Esophagus muscularis mucosa (tissue), 4 donors: ENCODE measurements at regions not wholly inside any gene's neighbourhood (a gene's known extent, or its start where the extent isn't known, plus 50 kb on each side); places are given as distances from the start of the nearest gene placed in this dataset.

ENCODE experiments used
- DNase-seq: peaks from one replicate; pipeline ENCODE4 v3.0.0-alpha.2; 2017; ENCODE audit errors: extremely low spot score
- H3K27ac ChIP-seq, 4 donors: fragments of 200-600 bp; sonication (generic); replicated peaks in 1 of 4; 1 replicate in 3 of 4; 2 replicates in 1 of 4; pipeline ENCODE4 v1.5.1; 2016 to 2019; ENCODE audit warnings: mild to moderate bottlenecking in 1 of 4
- H3K27me3 ChIP-seq, 4 donors: fragments of 200-600 bp; sonication (generic); one replicate each; pipeline versions ENCODE4 v1.5.1 to v1.6.0; 2016 to 2019
- H3K36me3 ChIP-seq, 4 donors: fragments of 200-600 bp; sonication (generic); one replicate each; pipeline ENCODE4 v1.5.1; 2016 to 2019
- H3K4me1 ChIP-seq, 4 donors: fragments of 200-600 bp; sonication (generic); one replicate each; pipeline ENCODE4 v1.5.1; 2016 to 2019
- H3K4me3 ChIP-seq, 4 donors: fragments of 200-600 bp; sonication (generic); 1 replicate in 2 of 4; 2 replicates in 2 of 4; pipeline ENCODE4 v1.5.1; 2016 to 2019; ENCODE audit warnings: mild to moderate bottlenecking in 4 of 4, moderate library complexity in 1 of 4
- H3K9me3 ChIP-seq, 4 donors: fragments of 200-600 bp; sonication (generic); 1 replicate in 3 of 4; 2 replicates in 1 of 4; pipeline ENCODE4 v1.5.1; 2016 to 2019
- EP300 ChIP-seq: sonication (generic); formaldehyde crosslinking; IDR thresholded peaks from one replicate; pipeline ENCODE4 v1.6.1; 2017; ENCODE audit warnings: antibody characterized with exemption
- POLR2A ChIP-seq: fragments of 450-650 bp; IDR thresholded peaks from one replicate; pipeline ENCODE4 v1.6.1; 2017; ENCODE audit warnings: antibody characterized with exemption, moderate library complexity, mild to moderate bottlenecking, low read depth
- POLR2AphosphoS5 ChIP-seq, 2 donors: sonication (generic); formaldehyde crosslinking; IDR thresholded peaks; one replicate each; pipeline ENCODE4 v1.6.1; 2017; ENCODE audit warnings: antibody characterized with exemption in 2 of 2
- WGBS: methylation state at CpG from one replicate; pipeline ENCODE4 v1.1.5; 2018; 5-methylcytosine and 5-hydroxymethylcytosine counted together
- intact Hi-C: fragments of 100-400 bp; cut with DNase I; formaldehyde crosslinking; loops from one replicate; pipeline ENCODE4 v1.15.1; 2023
- TF ChIP-seq, protein P1 (sequence below), 3 experiments: fragments of 200-600 bp in 2 of 3; fragments of 450-650 bp in 1 of 3; sonication (generic) in 2 of 3; IDR thresholded peaks; one replicate each; pipeline ENCODE4 v1.5.1; 2017 to 2019; ENCODE audit warnings: antibody characterized with exemption in 3 of 3, mild to moderate bottlenecking in 2 of 3, moderate library complexity in 1 of 3

DNA sequence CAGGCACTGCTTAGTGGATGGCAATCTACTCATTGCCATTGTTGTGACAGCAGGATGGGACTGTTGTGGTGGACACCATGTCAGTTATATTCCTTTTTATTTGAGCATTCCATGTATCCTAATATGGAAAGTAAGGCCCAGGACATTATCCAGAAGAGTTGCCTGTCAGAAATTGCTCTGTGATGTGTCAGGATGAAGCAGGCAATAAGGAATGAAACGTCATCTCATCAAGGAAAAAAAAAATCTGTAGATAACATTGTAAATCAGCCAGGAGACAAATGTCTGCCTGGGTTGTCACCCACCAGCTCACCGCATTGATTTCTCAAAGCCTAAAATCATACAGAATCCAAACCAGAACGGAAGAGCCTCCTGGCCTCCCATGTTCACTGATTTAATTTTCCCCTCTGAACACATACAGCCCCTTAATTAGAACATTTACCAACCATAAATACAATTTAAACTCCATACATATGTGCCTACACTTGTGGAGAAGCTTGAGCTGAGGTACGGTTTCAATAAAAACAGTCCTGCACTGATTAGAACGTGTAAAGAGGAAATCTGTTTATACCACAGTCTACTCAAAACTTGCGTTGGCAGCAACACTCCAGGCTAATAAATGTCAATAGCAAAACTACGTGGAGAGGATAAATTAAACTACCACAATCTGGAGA, 73.9 kb downstream of the FOXD1 start:
- intact Hi-C loops: no loop called here
- TF ChIP-seq EP300 (no peak), POLR2A (no peak), POLR2AphosphoS5 (IDR thresholded peaks at IDR 0.05) (no peak)
- TF ChIP-seq, protein P1, sequence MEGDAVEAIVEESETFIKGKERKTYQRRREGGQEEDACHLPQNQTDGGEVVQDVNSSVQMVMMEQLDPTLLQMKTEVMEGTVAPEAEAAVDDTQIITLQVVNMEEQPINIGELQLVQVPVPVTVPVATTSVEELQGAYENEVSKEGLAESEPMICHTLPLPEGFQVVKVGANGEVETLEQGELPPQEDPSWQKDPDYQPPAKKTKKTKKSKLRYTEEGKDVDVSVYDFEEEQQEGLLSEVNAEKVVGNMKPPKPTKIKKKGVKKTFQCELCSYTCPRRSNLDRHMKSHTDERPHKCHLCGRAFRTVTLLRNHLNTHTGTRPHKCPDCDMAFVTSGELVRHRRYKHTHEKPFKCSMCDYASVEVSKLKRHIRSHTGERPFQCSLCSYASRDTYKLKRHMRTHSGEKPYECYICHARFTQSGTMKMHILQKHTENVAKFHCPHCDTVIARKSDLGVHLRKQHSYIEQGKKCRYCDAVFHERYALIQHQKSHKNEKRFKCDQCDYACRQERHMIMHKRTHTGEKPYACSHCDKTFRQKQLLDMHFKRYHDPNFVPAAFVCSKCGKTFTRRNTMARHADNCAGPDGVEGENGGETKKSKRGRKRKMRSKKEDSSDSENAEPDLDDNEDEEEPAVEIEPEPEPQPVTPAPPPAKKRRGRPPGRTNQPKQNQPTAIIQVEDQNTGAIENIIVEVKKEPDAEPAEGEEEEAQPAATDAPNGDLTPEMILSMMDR (IDR thresholded peaks at IDR 0.05): no peak
- Histone ChIP-seq H3K36me3 (no peaks in the 10 kb centered on the region), H3K27ac (no peak overlapping the region), H3K4me3 (no peak overlapping the region), H3K27me3 (no peaks in the 10 kb centered on the region), H3K9me3 (no peaks in the 10 kb centered on the region), H3K4me1 (peaks cover 0 to 19% (median 8%) of the 10 kb centered on the region in 4 donors)
- WGBS: 62% methylated on average over 7 of the region's 7 CpGs
- DNase-seq: no peak

DNA sequence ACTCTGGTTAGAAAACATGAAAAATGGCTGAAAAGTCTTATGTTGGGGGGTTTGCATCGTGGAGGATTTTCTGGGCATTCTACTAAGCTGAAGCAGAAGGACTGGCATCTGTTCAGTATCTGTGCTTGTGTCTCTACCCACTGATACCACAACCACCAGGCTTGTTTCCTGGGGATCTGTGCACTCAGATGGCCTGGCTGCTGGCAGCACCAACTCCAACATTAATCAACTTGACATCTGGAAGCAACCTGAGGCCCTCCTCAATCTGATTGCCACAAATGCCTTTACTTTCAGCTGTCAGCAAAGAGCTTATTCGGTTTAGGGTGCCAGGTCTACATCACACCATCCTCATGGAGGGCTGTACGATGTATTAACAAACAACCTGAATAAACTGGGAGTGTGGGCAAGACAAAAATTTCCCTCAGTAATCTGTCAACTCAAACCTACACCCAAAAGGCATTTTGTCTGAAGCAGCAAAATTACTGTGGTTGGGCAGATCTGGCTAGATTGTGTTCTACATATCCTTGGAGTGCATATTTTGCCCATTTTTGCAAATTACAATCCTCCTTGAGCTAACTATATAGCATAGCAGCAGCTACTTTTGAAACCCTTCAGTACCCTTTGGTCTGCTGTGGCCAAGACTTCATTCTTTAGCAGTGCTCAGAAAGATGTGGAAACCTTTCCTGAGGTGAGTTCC, 74.6 kb downstream of the FOXD1 start:
- Histone ChIP-seq H3K27me3 (no peaks in the 10 kb centered on the region), H3K4me3 (no peak overlapping the region), H3K27ac (no peak overlapping the region), H3K4me1 (peaks cover 0 to 19% (median 8%) of the 10 kb centered on the region in 4 donors), H3K9me3 (no peaks in the 10 kb centered on the region), H3K36me3 (no peaks in the 10 kb centered on the region)
- WGBS: 93% methylated on average over 3 of the region's 3 CpGs
- DNase-seq: peak; percentile 79
- TF ChIP-seq EP300: no peak
- no peak for TF ChIP-seq POLR2AphosphoS5 (IDR thresholded peaks at IDR 0.05)
- TF ChIP-seq, protein P1 (IDR thresholded peaks at IDR 0.05): no peak
- TF ChIP-seq POLR2A: no peak
- intact Hi-C loops: no loop called here

DNA sequence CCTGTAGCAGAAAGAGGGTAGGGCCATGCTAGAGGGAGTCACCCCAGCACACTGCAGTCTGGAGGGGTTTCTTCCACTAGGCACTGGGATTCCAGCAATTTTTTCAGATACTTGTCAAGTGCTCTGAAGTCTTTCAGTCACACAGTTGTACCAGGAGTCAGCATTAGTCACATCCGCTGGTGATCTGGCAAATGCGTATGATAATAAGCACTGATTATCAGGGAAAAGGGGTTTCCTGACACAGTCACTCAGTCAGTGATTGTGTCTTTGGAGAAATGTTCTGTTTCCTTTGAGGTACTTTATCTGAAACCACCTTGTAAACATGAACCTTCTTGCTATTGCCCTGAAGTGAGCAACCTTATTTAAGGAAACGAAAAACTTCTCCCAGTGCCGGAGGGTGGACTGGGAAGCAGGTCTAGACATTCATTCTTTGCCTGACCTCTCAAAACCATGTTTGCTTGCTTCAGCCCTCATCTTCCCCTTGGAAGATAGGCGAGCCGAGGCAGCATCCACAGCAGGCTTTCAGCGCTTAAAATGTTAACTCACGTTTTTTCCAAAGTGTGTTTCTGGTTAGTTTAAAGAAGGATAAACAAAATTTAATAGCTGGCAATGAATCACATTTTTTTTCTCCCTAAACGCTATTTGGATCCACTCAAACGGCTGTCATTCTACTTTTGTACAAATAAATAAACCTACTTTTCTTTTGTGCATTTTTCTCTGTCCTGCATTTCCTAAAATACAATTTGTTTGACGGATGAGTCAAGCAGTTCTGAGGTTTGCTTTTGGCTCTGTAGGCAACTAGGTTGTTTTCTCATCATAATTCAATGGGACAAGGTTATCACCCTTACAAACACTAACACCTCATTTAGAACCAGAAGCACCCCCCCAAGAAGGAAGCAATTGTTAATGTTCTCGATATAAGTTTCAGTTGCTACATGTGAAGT, 77.7 kb downstream of the FOXD1 start:
- Histone ChIP-seq H3K27me3 (no peaks in the 10 kb centered on the region), H3K4me1 (peaks cover 0 to 23% (median 8%) of the 10 kb centered on the region in 4 donors), H3K4me3 (no peak overlapping the region), H3K9me3 (no peaks in the 10 kb centered on the region), H3K27ac (no peak overlapping the region), H3K36me3 (no peaks in the 10 kb centered on the region)
- no peak for TF ChIP-seq POLR2AphosphoS5 (IDR thresholded peaks at IDR 0.05)
- TF ChIP-seq, protein P1 (IDR thresholded peaks at IDR 0.05): no peak
- TF ChIP-seq POLR2A: no peak
- TF ChIP-seq EP300: no peak
- 38% methylated on average over 12 of the region's 12 CpGs for WGBS
- peak; percentile 39 for DNase-seq
- intact Hi-C loops: no loop called here

DNA sequence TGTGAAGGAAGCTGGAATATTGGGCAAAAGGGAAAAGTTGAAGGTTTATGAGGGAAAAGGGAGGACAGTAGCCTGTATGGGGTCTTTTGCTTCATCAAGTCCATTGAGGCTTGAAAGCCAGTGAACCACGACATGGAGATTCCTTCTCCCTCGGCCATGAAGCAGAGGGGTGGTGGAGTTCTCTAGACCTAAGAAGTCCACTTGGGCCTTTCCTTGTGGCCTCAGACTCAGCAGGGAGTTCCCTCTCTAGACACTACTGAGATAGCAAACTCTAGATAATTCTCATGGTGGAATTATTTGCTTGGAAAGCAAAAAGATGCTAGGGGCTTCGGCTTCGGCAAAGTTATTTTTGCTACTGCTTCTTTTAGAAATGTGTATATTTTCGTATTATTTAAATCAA, 78.5 kb downstream of the FOXD1 start:
- Histone ChIP-seq H3K27ac (no peak overlapping the region), H3K4me3 (no peak overlapping the region), H3K36me3 (no peaks in the 10 kb centered on the region), H3K4me1 (peaks cover 0 to 26% (median 8%) of the 10 kb centered on the region in 4 donors), H3K9me3 (no peaks in the 10 kb centered on the region), H3K27me3 (no peaks in the 10 kb centered on the region)
- intact Hi-C loops: no loop called here
- TF ChIP-seq, protein P1 (IDR thresholded peaks at IDR 0.05): no peak
- TF ChIP-seq POLR2A (no peak), EP300 (no peak), POLR2AphosphoS5 (IDR thresholded peaks at IDR 0.05) (no peak)
- WGBS: 83% methylated on average over 5 of the region's 5 CpGs
- no peak for DNase-seq
